ENCODE measurements at regions not wholly inside any gene's neighbourhood (a gene's known extent, or its start where the extent isn't known, plus 50 kb on each side); places are given as distances from the start of the nearest gene placed in this dataset.

GRCh38 chr18:59839246-59839645 is 60.5 kb upstream of the PMAIP1 start:
- no peak for TF ChIP-seq POLR2A (IDR thresholded peaks at IDR 0.05)
- no peak for TF ChIP-seq CTCF (IDR thresholded peaks at IDR 0.05 in 8 of 11, conservative IDR thresholded peaks at IDR 0.05 in 3 of 11)
- no peak for TF ChIP-seq POLR2AphosphoS5 (IDR thresholded peaks at IDR 0.05)

All from spleen (tissue), 7 donors.